ENCODE measurements at regions not wholly inside any gene's neighbourhood (a gene's known extent, or its start where the extent isn't known, plus 50 kb on each side); places are given as distances from the start of the nearest gene placed in this dataset.

DNA sequence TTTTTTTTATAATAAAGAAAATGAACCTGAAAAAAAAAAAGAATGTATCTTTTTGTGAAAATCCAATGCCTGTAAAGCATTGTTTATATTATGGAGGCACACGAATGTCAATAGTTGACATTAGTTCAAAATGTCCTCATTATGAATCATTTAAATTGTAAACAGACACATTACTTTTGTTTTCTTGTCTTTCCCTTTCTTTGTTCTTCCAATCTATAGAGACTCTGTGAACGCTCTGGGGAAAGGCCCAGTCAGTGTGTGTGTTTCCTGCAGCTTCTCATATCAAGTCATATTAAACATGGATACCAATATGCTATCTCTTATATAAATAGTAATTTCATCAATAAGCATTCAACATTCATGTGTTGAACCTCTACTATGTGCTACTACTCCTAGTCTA lies 193.1 kb downstream of the KCTD12 start:
- no peak for DNase-seq
- no peak overlapping the region for H2BK12ac ChIP-seq (ENCODE audit: insufficient read length, low read depth, low read length)
- no peaks in the 10 kb centered on the region for H3K79me1 ChIP-seq (ENCODE audit: insufficient read depth, low read depth, low read length, poor library complexity, severe bottlenecking)
- no peaks in the 10 kb centered on the region for H3K9me3 ChIP-seq (ENCODE audit: control insufficient read depth, low read depth, low read length)
- no peak for TF ChIP-seq CTCF (conservative IDR thresholded peaks at IDR 0.05)
- no peak overlapping the region for H2BK15ac ChIP-seq (ENCODE audit: low read depth, low read length)
- no peaks in the 10 kb centered on the region for H3K79me2 ChIP-seq (ENCODE audit: insufficient read depth, low read length)
- H3K27ac Mint-ChIP-seq: no peak overlapping the region
- no peak overlapping the region for H3T11ph ChIP-seq (ENCODE audit: low read length)
- no peak overlapping the region for H2BK5ac ChIP-seq (ENCODE audit: insufficient read length, low read length)
- H3K4me3 Mint-ChIP-seq: no peak overlapping the region
- H3K27me3 ChIP-seq (ENCODE audit: insufficient read depth, low read length): no peaks in the 10 kb centered on the region
- H3K27me3 Mint-ChIP-seq (ENCODE audit: low read depth): no peaks in the 10 kb centered on the region
- H3K4me1 ChIP-seq (ENCODE audit: insufficient read depth, low read length): no peaks in the 10 kb centered on the region
- no peaks in the 10 kb centered on the region for H3K36me3 Mint-ChIP-seq (ENCODE audit: insufficient read depth in 1 of 3, low read depth in 3 of 3)
- no peak overlapping the region for H3K4ac ChIP-seq (ENCODE audit: low read depth, low read length)
- H3K23me2 ChIP-seq (ENCODE audit: insufficient read length, low read depth, low read length, poor library complexity, severe bottlenecking): no peaks in the 10 kb centered on the region
- no peak overlapping the region for H3K23ac ChIP-seq (ENCODE audit: insufficient read length, low read depth, low read length)
- H3K4me1 Mint-ChIP-seq: 0 out of 4 replicates have a peak, but pooled peaks cover 0 to 3% of the 10 kb centered on the region in 2 experiments
- WGBS (ENCODE audit: extremely low coverage, insufficient read length, low lambda C conversion rate): no CpG with 5 or more reads among the region's 2 CpGs
- H4K5ac ChIP-seq (ENCODE audit: insufficient read length, low read depth, low read length): no peak overlapping the region
- H2BK20ac ChIP-seq (ENCODE audit: low read depth, low read length, poor library complexity, severe bottlenecking): no peak overlapping the region
- H3K56ac ChIP-seq (ENCODE audit: insufficient read length, low read depth, low read length): no peak overlapping the region
- H3K27ac ChIP-seq (ENCODE audit: insufficient read length, low read depth, low read length): no peak overlapping the region
- no peak overlapping the region for H2BK120ac ChIP-seq (ENCODE audit: low read depth, low read length, poor library complexity, severe bottlenecking)
- no peaks in the 10 kb centered on the region for H4K20me1 ChIP-seq (ENCODE audit: control insufficient read depth, insufficient read depth, insufficient read length)
- no peak overlapping the region for H2AK5ac ChIP-seq (ENCODE audit: insufficient read length, low read length)
- H3K9me3 Mint-ChIP-seq: no peaks in the 10 kb centered on the region
- no peak overlapping the region for H3K4me2 ChIP-seq (ENCODE audit: insufficient read depth, insufficient read length, low read length)
- H2AFZ ChIP-seq (ENCODE audit: low read length): no peak overlapping the region
- H3K9ac ChIP-seq (ENCODE audit: extremely low read depth, insufficient read length, low read length): no peak overlapping the region
- no peak overlapping the region for H4K91ac ChIP-seq (ENCODE audit: insufficient read length, low read depth, low read length)
- H4K8ac ChIP-seq (replicated peaks; ENCODE audit: insufficient read length, low read depth, low read length): no peak overlapping the region
- H3K14ac ChIP-seq (ENCODE audit: insufficient read depth, low read length): no peak overlapping the region
- H3K18ac ChIP-seq (ENCODE audit: insufficient read length, low read depth, low read length): no peak overlapping the region
